ENCODE measurements at regions not wholly inside any gene's neighbourhood (a gene's known extent, or its start where the extent isn't known, plus 50 kb on each side); places are given as distances from the start of the nearest gene placed in this dataset.
"Not testable (repeated sequence)": the region's sequence is repeated elsewhere in the genome, so short reads cannot be mapped to it uniquely, and the experiment has no call there.

- no peak overlapping the region for H3K27ac Mint-ChIP-seq (ENCODE audit: unreplicated experiment)
- no peaks in the 10 kb centered on the region for H3K36me3 Mint-ChIP-seq (ENCODE audit: unreplicated experiment)
- H3K4me3 Mint-ChIP-seq (ENCODE audit: unreplicated experiment) = no peak overlapping the region
- no peaks in the 10 kb centered on the region for H3K9me3 Mint-ChIP-seq (ENCODE audit: unreplicated experiment)
- H3K4me1 Mint-ChIP-seq (ENCODE audit: low read depth, unreplicated experiment) = peaks cover 3% of the 10 kb centered on the region
- TF ChIP-seq CTCF (IDR thresholded peaks at IDR 0.05; ENCODE audit: partially characterized antibody, unreplicated experiment) = no peak
- peaks cover 2% of the 10 kb centered on the region for H3K27me3 Mint-ChIP-seq (ENCODE audit: unreplicated experiment)
- DNase-seq = no peak
These were observed 224.2 kb downstream of the CNTN3 start for GRCh38 chr3:74390121-74390877.

GRCh38 chr3:74387111-74387735, 227.2 kb downstream of the CNTN3 start:
- Mint-ChIP-seq H3K36me3 (ENCODE audit: unreplicated experiment) (no peaks in the 10 kb centered on the region), H3K4me3 (ENCODE audit: unreplicated experiment) (no peak overlapping the region), H3K27me3 (ENCODE audit: unreplicated experiment) (peaks cover 2% of the 10 kb centered on the region), H3K27ac (ENCODE audit: unreplicated experiment) (no peak overlapping the region), H3K4me1 (ENCODE audit: low read depth, unreplicated experiment) (peaks cover 9% of the 10 kb centered on the region), H3K9me3 (ENCODE audit: unreplicated experiment) (no peaks in the 10 kb centered on the region)
- no peak for DNase-seq
- TF ChIP-seq CTCF (IDR thresholded peaks at IDR 0.05; ENCODE audit: partially characterized antibody, unreplicated experiment) = no peak

DNA sequence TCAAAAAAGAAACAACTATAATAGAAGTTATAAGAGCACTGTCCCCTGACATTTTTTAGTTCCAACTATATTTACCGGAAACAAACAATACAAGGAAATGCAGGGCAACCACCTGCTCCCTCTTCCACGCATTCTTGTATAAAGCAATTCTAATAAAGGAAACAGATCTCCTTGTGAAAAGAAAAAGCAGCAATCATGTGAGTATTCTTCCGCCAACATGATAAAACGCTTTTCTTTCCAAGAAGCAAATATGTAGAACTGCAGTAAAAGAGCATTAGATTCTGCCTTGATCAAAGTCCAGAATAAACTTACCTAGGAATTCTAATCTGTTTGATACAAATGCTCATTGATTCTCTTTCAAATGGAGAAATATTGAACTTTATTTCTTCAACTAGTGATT, 230.3 kb downstream of the CNTN3 start:
- no peaks in the 10 kb centered on the region for H3K9me3 Mint-ChIP-seq (ENCODE audit: unreplicated experiment)
- peaks cover 11% of the 10 kb centered on the region for H3K4me1 Mint-ChIP-seq (ENCODE audit: low read depth, unreplicated experiment)
- TF ChIP-seq CTCF (IDR thresholded peaks at IDR 0.05; ENCODE audit: partially characterized antibody, unreplicated experiment) = no peak
- DNase-seq = no peak
- H3K36me3 Mint-ChIP-seq (ENCODE audit: unreplicated experiment) = no peaks in the 10 kb centered on the region
- H3K27ac Mint-ChIP-seq (ENCODE audit: unreplicated experiment) = no peak overlapping the region
- H3K27me3 Mint-ChIP-seq (ENCODE audit: unreplicated experiment) = no peaks in the 10 kb centered on the region
- no peak overlapping the region for H3K4me3 Mint-ChIP-seq (ENCODE audit: unreplicated experiment)

- Mint-ChIP-seq H3K4me1 (ENCODE audit: low read depth, unreplicated experiment) (peaks cover 5% of the 10 kb centered on the region), H3K27me3 (ENCODE audit: unreplicated experiment) (no peaks in the 10 kb centered on the region), H3K9me3 (ENCODE audit: unreplicated experiment) (no peaks in the 10 kb centered on the region), H3K4me3 (ENCODE audit: unreplicated experiment) (no peak overlapping the region), H3K27ac (ENCODE audit: unreplicated experiment) (no peak overlapping the region), H3K36me3 (ENCODE audit: unreplicated experiment) (no peaks in the 10 kb centered on the region)
- DNase-seq = no peak
- no peak for TF ChIP-seq CTCF (IDR thresholded peaks at IDR 0.05; ENCODE audit: partially characterized antibody, unreplicated experiment)
These were observed 236.8 kb downstream of the CNTN3 start for GRCh38 chr3:74377669-74378068.

- H3K27ac Mint-ChIP-seq (ENCODE audit: unreplicated experiment); H3K27me3 Mint-ChIP-seq (ENCODE audit: unreplicated experiment); H3K9me3 Mint-ChIP-seq (ENCODE audit: unreplicated experiment); H3K4me3 Mint-ChIP-seq (ENCODE audit: unreplicated experiment); H3K4me1 Mint-ChIP-seq (ENCODE audit: low read depth, unreplicated experiment); H3K36me3 Mint-ChIP-seq (ENCODE audit: unreplicated experiment); DNase-seq: not testable (repeated sequence)
These were observed 238.1 kb downstream of the CNTN3 start for GRCh38 chr3:74376323-74376722.
